HG02642 (cell line): ENCODE measurements at regions not wholly inside any gene's neighbourhood (a gene's known extent, or its start where the extent isn't known, plus 50 kb on each side); places are given as distances from the start of the nearest gene placed in this dataset.
"Not testable (repeated sequence)": the region's sequence is repeated elsewhere in the genome, so short reads cannot be mapped to it uniquely, and the experiment has no call there.

Source experiments
- ATAC-seq: cut with Tn5 transposase; IDR thresholded peaks from one replicate; pipeline ENCODE4 v1.9.1; 2021; ENCODE audit warnings: mild to moderate bottlenecking; ENCODE audit not compliant: unreplicated experiment, poor library complexity

GRCh38 chr22:25281675-25282345, 62.4 kb downstream of the CRYBB2 start:
- no peak for ATAC-seq

GRCh38 chr22:25282346-25282670, 62.9 kb downstream of the CRYBB2 start:
- no peak for ATAC-seq

GRCh38 chr22:25282671-25283561, 63.5 kb downstream of the CRYBB2 start:
- no peak for ATAC-seq

- ATAC-seq = not testable (repeated sequence)
Measured at GRCh38 chr22:25288481-25288880, 69.0 kb downstream of the CRYBB2 start.

GRCh38 chr22:25301912-25302311, 82.5 kb downstream of the CRYBB2 start:
- ATAC-seq = not testable (repeated sequence)

GRCh38 chr22:25309586-25309985, 90.1 kb downstream of the CRYBB2 start:
- not testable (repeated sequence) for ATAC-seq

- not testable (repeated sequence) for ATAC-seq
Measured at GRCh38 chr22:25311924-25312323, 92.5 kb downstream of the CRYBB2 start.

GRCh38 chr22:25318081-25318823, 98.8 kb downstream of the CRYBB2 start:
- ATAC-seq = no peak

GRCh38 chr22:25327018-25327755, 107.7 kb downstream of the CRYBB2 start:
- no peak for ATAC-seq

- ATAC-seq = no peak
Measured at GRCh38 chr22:25331050-25331449, 111.6 kb downstream of the CRYBB2 start.

- not testable (repeated sequence) for ATAC-seq
Measured at GRCh38 chr22:25331911-25332310, 112.5 kb downstream of the CRYBB2 start.

- no peak for ATAC-seq
Measured at GRCh38 chr22:25332386-25332785, 112.9 kb downstream of the CRYBB2 start.

GRCh38 chr22:25334162-25334490, 114.7 kb downstream of the CRYBB2 start:
- no peak for ATAC-seq

GRCh38 chr22:25334631-25335030, 115.2 kb downstream of the CRYBB2 start:
- not testable (repeated sequence) for ATAC-seq

- not testable (repeated sequence) for ATAC-seq
Measured at GRCh38 chr22:25335276-25335675, 115.8 kb downstream of the CRYBB2 start.

GRCh38 chr22:25340536-25340935, 121.1 kb downstream of the CRYBB2 start:
- ATAC-seq = not testable (repeated sequence)

GRCh38 chr22:25344366-25344765, 124.9 kb downstream of the CRYBB2 start:
- not testable (repeated sequence) for ATAC-seq

- no peak for ATAC-seq
Measured at GRCh38 chr22:25346859-25347751, 127.7 kb downstream of the CRYBB2 start.

GRCh38 chr22:25347752-25348102, 128.3 kb downstream of the CRYBB2 start:
- no peak for ATAC-seq
